Parathyroid adenoma (tissue), 2 donors: ENCODE measurements at regions not wholly inside any gene's neighbourhood (a gene's known extent, or its start where the extent isn't known, plus 50 kb on each side); places are given as distances from the start of the nearest gene placed in this dataset.

ENCODE experiments used
- H2AFZ ChIP-seq: fragments of 300-600 bp; sonication (generic); one replicate; pipeline ENCODE4 v1.7.0; 2017; ENCODE audit warnings: antibody characterized with exemption, mild to moderate bottlenecking
- H3K27ac ChIP-seq: fragments of 300-600 bp; sonication (generic); one replicate; pipeline ENCODE4 v1.7.0; 2017
- H3K27me3 ChIP-seq: fragments of 300-600 bp; sonication (generic); one replicate; pipeline ENCODE4 v1.7.0; 2017; ENCODE audit warnings: low read length; ENCODE audit not compliant: control insufficient read depth, insufficient read depth
- H3K36me3 ChIP-seq: fragments of 300-600 bp; sonication (generic); one replicate; pipeline ENCODE4 v1.7.0; 2017; ENCODE audit warnings: low read length; ENCODE audit not compliant: control insufficient read depth, insufficient read depth
- H3K4me1 ChIP-seq: fragments of 300-600 bp; sonication (generic); one replicate; pipeline ENCODE4 v1.7.0; 2017; ENCODE audit warnings: control low read depth
- H3K4me2 ChIP-seq: fragments of 300-600 bp; sonication (generic); one replicate; pipeline ENCODE4 v1.7.0; 2017; ENCODE audit warnings: low read length
- H3K4me3 ChIP-seq: fragments of 300-600 bp; sonication (generic); one replicate; pipeline ENCODE4 v1.7.0; 2017; ENCODE audit warnings: low read depth, low read length
- H3K79me2 ChIP-seq: fragments of 300-600 bp; sonication (generic); one replicate; pipeline ENCODE4 v1.7.0; 2017; ENCODE audit warnings: control low read depth
- H3K9ac ChIP-seq: fragments of 300-600 bp; sonication (generic); one replicate; pipeline ENCODE4 v1.7.0; 2017; ENCODE audit warnings: mild to moderate bottlenecking
- H3K9me3 ChIP-seq: fragments of 300-600 bp; sonication (generic); one replicate; pipeline ENCODE4 v1.7.0; 2017; ENCODE audit warnings: low read length; ENCODE audit not compliant: control insufficient read depth
- TF ChIP-seq, protein P1 (sequence below): fragments of 300-600 bp; sonication (generic); IDR thresholded peaks from one replicate; pipeline ENCODE4 v1.7.0; 2017; ENCODE audit warnings: antibody characterized with exemption, mild to moderate bottlenecking
- donor health status: primary hyperparathyroidism.

DNA sequence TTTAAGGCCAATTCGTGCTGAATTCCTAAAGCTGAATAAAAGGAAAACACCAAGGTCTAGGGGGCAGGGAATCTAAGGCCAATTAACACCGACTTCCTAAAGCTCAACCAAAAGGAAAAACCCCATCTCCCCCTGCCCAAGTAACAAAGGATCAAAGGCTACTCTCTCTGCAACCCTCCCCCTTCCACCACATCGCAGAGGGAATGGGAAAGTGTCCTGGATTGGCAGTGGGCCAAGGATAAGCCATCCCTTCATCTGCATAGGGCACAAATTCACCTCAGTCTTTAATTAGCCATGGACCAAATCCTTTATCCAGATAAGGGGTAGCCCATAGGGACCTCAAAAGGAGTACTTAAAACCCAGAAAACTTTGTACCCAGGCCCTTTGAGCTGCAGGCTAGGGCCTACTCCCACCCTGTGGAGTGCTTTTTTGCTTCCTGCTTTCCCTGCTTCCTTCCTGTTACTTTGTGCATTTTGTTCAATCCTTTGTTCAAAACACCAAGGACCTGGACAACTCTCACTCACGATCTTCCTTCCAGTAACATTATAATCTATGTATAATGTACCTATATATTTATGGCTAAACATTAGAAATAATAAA is 2119.8 kb upstream of the CELF4 start:
- no peaks in the 10 kb centered on the region for H3K27me3 ChIP-seq
- H3K9me3 ChIP-seq: no peaks in the 10 kb centered on the region
- no peak overlapping the region for H3K4me2 ChIP-seq
- no peak overlapping the region for H3K27ac ChIP-seq
- no peaks in the 10 kb centered on the region for H3K36me3 ChIP-seq
- TF ChIP-seq, protein P1, sequence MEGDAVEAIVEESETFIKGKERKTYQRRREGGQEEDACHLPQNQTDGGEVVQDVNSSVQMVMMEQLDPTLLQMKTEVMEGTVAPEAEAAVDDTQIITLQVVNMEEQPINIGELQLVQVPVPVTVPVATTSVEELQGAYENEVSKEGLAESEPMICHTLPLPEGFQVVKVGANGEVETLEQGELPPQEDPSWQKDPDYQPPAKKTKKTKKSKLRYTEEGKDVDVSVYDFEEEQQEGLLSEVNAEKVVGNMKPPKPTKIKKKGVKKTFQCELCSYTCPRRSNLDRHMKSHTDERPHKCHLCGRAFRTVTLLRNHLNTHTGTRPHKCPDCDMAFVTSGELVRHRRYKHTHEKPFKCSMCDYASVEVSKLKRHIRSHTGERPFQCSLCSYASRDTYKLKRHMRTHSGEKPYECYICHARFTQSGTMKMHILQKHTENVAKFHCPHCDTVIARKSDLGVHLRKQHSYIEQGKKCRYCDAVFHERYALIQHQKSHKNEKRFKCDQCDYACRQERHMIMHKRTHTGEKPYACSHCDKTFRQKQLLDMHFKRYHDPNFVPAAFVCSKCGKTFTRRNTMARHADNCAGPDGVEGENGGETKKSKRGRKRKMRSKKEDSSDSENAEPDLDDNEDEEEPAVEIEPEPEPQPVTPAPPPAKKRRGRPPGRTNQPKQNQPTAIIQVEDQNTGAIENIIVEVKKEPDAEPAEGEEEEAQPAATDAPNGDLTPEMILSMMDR: no peak
- no peak overlapping the region for H3K9ac ChIP-seq
- no peak overlapping the region for H3K4me3 ChIP-seq
- no peaks in the 10 kb centered on the region for H3K79me2 ChIP-seq
- no peak overlapping the region for H2AFZ ChIP-seq
- no peaks in the 10 kb centered on the region for H3K4me1 ChIP-seq

DNA sequence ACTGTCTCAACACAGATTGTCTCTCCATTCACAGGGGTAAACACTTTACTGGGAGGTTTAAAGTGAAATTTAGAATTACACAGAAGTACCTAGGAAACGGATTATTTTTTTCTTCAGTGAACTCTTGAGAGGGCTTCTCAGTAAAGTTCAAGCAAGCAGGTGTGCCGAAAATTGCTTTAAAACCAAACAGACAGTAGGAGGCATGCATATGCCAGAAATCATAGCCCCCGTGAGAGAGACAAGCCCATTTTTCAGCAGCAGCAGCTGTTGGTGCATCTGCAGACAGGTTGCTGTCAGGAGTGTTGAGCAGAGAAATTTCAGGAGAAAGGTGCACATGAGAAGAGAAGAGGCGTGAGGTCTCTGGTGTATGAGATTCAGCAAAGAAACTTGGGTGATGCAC is 2115.5 kb upstream of the CELF4 start:
- no peak overlapping the region for H3K9ac ChIP-seq

DNA sequence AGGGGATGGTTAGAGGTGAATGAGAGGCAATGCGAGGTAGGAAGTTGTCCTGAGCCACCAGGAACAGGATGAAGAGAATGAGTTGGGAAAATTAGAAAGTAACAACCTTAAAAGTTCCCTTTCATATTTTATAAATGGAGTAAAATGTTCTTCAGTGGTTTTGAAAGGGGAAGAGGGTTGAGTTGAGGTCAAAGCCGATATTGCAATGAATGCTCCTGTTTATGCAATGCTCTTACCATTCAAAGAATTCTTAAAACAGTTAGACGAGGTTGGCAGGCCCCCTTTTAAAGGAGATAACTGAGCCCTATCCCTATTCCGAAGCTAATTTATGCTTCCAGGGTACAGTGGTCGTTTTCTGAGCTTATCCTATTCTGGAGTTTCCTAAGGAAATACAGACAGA is 2110.3 kb upstream of the CELF4 start:
- no peaks in the 10 kb centered on the region for H3K36me3 ChIP-seq
- no peak overlapping the region for H3K27ac ChIP-seq
- H2AFZ ChIP-seq: no peak overlapping the region
- H3K9me3 ChIP-seq: no peaks in the 10 kb centered on the region
- H3K4me1 ChIP-seq: no peaks in the 10 kb centered on the region
- TF ChIP-seq, protein P1: no peak
- no peak overlapping the region for H3K4me3 ChIP-seq
- H3K79me2 ChIP-seq: no peaks in the 10 kb centered on the region
- H3K9ac ChIP-seq: no peak overlapping the region
- H3K27me3 ChIP-seq: no peaks in the 10 kb centered on the region
- no peak overlapping the region for H3K4me2 ChIP-seq

More for the DNA sequence above, 2115.5 kb upstream of the CELF4 start:
- Histone ChIP-seq H3K9me3 (no peaks in the 10 kb centered on the region), H3K4me1 (no peaks in the 10 kb centered on the region), H3K36me3 (no peaks in the 10 kb centered on the region), H3K79me2 (no peaks in the 10 kb centered on the region), H2AFZ (no peak overlapping the region), H3K27ac (no peak overlapping the region), H3K4me2 (no peak overlapping the region), H3K4me3 (no peak overlapping the region), H3K27me3 (no peaks in the 10 kb centered on the region)
- TF ChIP-seq, protein P1: no peak

DNA sequence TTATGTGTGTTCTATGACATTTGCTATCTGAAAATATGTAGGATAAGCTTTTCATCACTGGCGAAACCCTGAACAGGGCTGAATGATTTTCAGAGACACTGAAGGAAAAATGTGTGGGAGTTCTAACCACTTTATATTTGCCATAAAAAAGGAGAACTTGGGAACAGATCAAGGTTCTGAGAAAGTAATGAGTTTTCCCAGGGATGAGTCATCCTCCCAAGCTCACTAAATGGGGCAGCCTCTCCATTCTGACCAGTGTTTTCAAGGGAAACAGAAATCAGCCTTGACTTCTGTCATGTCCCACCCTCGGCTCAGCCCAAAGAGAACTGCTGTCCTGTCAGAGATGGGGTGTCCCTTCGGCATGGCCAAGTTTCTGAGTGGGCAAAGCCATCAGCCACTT is 2109.8 kb upstream of the CELF4 start:
- H3K27ac ChIP-seq: no peak overlapping the region
- no peak overlapping the region for H2AFZ ChIP-seq
- H3K79me2 ChIP-seq: no peaks in the 10 kb centered on the region
- no peak overlapping the region for H3K9ac ChIP-seq
- H3K27me3 ChIP-seq: no peaks in the 10 kb centered on the region
- H3K9me3 ChIP-seq: no peaks in the 10 kb centered on the region
- TF ChIP-seq, protein P1: no peak
- no peaks in the 10 kb centered on the region for H3K36me3 ChIP-seq
- H3K4me3 ChIP-seq: no peak overlapping the region
- no peak overlapping the region for H3K4me2 ChIP-seq
- H3K4me1 ChIP-seq: no peaks in the 10 kb centered on the region

DNA sequence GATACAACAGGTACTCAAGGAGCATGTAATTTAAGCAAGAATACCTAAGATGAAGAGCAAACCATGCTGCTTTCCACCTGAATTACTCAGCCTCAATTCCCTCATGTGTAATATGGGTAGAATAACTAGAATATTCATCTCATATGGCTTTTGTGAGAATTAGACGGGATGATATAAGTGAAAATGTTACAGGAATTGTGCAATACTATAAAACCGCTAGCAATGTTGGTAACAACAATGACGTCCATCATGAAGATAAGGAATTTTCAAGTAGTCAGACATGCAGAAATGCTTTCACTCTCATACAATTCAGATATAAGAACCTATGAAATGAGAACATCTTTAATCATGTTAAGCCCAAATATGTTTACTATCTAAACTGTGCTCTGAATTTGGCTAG is 2106.6 kb upstream of the CELF4 start:
- H3K79me2 ChIP-seq: no peaks in the 10 kb centered on the region
- H3K4me1 ChIP-seq: no peaks in the 10 kb centered on the region
- no peak overlapping the region for H2AFZ ChIP-seq
- no peaks in the 10 kb centered on the region for H3K9me3 ChIP-seq
- H3K36me3 ChIP-seq: no peaks in the 10 kb centered on the region
- no peak overlapping the region for H3K9ac ChIP-seq
- H3K27me3 ChIP-seq: no peaks in the 10 kb centered on the region
- no peak overlapping the region for H3K4me2 ChIP-seq
- H3K27ac ChIP-seq: no peak overlapping the region
- TF ChIP-seq, protein P1: no peak
- no peak overlapping the region for H3K4me3 ChIP-seq
